Neutrophil (primary cell): ENCODE measurements at regions not wholly inside any gene's neighbourhood (a gene's known extent, or its start where the extent isn't known, plus 50 kb on each side); places are given as distances from the start of the nearest gene placed in this dataset.

ENCODE experiments used
- H3K27ac ChIP-seq: fragments of 200-600 bp; sonication (generic); 2 replicates; pipeline ENCODE4 v1.5.1; 2016; ENCODE audit warnings: mild to moderate bottlenecking, moderate library complexity
- H3K27me3 ChIP-seq: fragments of 200-600 bp; sonication (generic); 2 replicates; pipeline ENCODE4 v1.6.0; 2016; ENCODE audit warnings: mild to moderate bottlenecking
- H3K36me3 ChIP-seq: fragments of 200-600 bp; sonication (generic); 2 replicates; pipeline ENCODE4 v1.5.1; 2017
- H3K4me1 ChIP-seq, 2 experiments: fragments of 200-600 bp in 1 of 2; sonication (generic) in 1 of 2; 1 replicate in 1 of 2; 2 replicates in 1 of 2; pipeline versions ENCODE4 v1.5.1 to v1.6.1; 2013 to 2016; ENCODE audit warnings: low read depth in 1 of 2, low read length in 1 of 2, mild to moderate bottlenecking in 1 of 2, moderate library complexity in 1 of 2; ENCODE audit not compliant: control insufficient read depth in 1 of 2, insufficient read depth in 1 of 2
- H3K4me3 ChIP-seq, 2 experiments: fragments of 200-600 bp in 1 of 2; sonication (generic) in 1 of 2; 1 replicate in 1 of 2; 2 replicates in 1 of 2; pipeline ENCODE4 v1.5.1; 2013 to 2016; ENCODE audit warnings: low read depth in 1 of 2, low read length in 1 of 2, mild to moderate bottlenecking in 1 of 2, moderate library complexity in 1 of 2
- H3K9me3 ChIP-seq: fragments of 200-600 bp; sonication (generic); 2 replicates; pipeline ENCODE4 v1.5.1; 2016
- TF ChIP-seq, protein P1 (sequence below): fragments of 200-600 bp; sonication (generic); IDR thresholded peaks from 2 replicates; pipeline ENCODE4 v1.5.1; 2016; ENCODE audit warnings: antibody characterized with exemption

DNA sequence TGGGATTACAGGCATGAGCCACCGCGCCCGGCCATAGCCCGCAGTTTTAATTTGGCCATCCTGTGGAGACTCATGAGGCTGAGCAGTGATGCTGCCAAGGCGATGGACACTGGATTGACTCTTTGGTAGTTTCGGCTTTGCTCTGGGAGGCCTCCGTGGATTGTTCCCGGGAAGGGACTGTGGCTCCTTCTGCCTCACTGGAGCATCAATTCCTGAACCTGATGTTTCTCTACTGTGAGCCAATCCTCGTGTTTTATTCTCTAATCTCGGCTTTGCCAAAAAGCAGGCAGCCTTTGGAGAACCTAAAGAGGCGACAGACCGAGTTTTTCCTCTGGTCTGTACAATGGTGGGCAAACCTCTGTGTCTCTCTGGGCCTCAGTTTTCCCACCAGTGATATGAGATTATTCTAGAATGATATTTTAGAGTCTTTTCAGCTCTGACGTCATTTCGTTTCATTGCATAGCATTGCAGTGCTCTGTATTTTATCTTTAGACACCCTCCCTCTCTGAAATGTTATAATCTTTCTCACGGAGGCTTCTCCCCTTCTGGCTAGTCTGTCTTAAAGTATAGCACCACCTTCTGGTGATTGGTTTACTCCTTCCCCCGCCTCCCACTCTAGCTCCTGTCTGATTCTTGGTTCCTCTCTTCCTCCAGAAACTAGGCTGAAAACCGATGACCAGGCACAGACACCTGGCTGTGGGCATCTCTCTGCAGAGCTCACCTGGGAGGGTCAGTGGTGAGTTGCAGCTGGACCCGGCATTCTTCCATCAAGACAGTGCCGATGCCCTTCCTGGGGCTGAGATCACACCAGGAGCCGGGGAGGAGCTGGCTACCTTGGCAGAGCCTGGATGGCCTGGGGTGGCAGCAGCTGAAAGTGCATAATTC, 341.3 kb downstream of the MYCN start:
- Histone ChIP-seq H3K27me3 (no peaks in the 10 kb centered on the region), H3K4me3 (no peak overlapping the region), H3K9me3 (no peaks in the 10 kb centered on the region), H3K4me1 (no peaks in the 10 kb centered on the region), H3K36me3 (no peaks in the 10 kb centered on the region), H3K27ac (no peak overlapping the region)
- TF ChIP-seq, protein P1, sequence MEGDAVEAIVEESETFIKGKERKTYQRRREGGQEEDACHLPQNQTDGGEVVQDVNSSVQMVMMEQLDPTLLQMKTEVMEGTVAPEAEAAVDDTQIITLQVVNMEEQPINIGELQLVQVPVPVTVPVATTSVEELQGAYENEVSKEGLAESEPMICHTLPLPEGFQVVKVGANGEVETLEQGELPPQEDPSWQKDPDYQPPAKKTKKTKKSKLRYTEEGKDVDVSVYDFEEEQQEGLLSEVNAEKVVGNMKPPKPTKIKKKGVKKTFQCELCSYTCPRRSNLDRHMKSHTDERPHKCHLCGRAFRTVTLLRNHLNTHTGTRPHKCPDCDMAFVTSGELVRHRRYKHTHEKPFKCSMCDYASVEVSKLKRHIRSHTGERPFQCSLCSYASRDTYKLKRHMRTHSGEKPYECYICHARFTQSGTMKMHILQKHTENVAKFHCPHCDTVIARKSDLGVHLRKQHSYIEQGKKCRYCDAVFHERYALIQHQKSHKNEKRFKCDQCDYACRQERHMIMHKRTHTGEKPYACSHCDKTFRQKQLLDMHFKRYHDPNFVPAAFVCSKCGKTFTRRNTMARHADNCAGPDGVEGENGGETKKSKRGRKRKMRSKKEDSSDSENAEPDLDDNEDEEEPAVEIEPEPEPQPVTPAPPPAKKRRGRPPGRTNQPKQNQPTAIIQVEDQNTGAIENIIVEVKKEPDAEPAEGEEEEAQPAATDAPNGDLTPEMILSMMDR: no peak

DNA sequence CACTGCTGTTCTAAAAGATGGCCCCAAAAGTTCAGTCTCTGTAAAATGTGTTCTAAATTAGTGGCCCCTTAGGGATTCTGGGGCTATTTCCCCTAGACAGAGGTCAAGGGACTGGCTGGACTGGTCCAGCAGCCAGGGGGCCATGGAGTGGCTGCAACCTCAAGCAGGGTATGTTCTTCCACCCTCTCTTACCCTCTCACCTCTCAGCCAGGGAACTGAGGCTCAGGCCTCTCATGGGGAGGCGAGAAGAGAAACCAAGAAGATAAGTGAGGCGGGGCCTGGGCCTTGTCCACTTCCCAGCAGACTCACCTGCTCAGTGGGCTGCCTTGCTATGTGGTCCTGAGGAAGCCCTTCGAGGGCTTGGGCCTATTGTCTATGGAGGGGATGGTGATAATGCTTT, 339.7 kb downstream of the MYCN start:
- H3K9me3 ChIP-seq: no peaks in the 10 kb centered on the region
- TF ChIP-seq, protein P1: no peak
- no peaks in the 10 kb centered on the region for H3K27me3 ChIP-seq

DNA sequence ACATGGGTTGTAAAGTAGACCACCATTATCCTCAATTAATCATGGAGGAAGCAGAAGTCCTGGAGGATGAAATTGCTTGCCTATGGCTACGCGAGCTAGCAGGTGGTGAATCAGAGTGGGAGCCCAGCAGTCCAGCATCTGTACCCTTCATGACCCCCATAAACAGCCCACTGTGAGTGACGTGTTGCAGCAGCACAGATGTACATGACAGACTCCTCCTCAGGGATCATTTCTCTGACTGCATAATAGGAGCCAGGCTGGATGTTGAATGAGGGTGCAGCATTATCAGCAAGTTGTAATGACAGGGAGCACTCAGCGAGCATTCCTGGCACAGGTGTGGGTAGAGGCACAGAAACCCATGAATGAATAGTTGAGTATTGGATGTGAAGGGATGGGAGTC, 339.3 kb downstream of the MYCN start:
- TF ChIP-seq, protein P1: no peak
- H3K4me1 ChIP-seq: no peaks in the 10 kb centered on the region
- no peak overlapping the region for H3K27ac ChIP-seq
- H3K9me3 ChIP-seq: no peaks in the 10 kb centered on the region
- H3K27me3 ChIP-seq: no peaks in the 10 kb centered on the region
- H3K36me3 ChIP-seq: no peaks in the 10 kb centered on the region
- no peak overlapping the region for H3K4me3 ChIP-seq

More for the DNA sequence above, 339.7 kb downstream of the MYCN start:
- H3K4me1 ChIP-seq: no peaks in the 10 kb centered on the region
- H3K36me3 ChIP-seq: no peaks in the 10 kb centered on the region
- no peak overlapping the region for H3K4me3 ChIP-seq
- no peak overlapping the region for H3K27ac ChIP-seq

DNA sequence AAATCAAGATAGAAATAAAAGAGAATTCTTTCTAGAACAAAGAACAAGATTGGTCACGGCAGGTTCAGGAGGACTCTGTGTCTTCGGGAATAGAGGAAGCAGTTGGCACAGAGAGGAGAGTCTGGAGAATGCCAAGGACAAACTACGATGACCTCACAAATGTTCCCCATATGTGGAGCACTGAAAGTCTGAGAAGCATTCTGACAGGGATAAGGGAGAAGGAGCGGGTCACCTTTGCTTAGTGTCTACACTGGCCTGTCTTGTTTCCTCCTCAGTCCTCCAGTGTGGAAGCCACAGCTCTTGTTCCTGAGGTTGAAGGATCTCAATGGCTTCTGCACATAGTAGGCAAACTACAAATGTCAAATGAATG, 338.8 kb downstream of the MYCN start:
- H3K9me3 ChIP-seq: no peaks in the 10 kb centered on the region
- no peak overlapping the region for H3K27ac ChIP-seq
- TF ChIP-seq, protein P1: no peak
- H3K27me3 ChIP-seq: no peaks in the 10 kb centered on the region
- H3K36me3 ChIP-seq: no peaks in the 10 kb centered on the region
- no peak overlapping the region for H3K4me3 ChIP-seq
- H3K4me1 ChIP-seq: no peaks in the 10 kb centered on the region

DNA sequence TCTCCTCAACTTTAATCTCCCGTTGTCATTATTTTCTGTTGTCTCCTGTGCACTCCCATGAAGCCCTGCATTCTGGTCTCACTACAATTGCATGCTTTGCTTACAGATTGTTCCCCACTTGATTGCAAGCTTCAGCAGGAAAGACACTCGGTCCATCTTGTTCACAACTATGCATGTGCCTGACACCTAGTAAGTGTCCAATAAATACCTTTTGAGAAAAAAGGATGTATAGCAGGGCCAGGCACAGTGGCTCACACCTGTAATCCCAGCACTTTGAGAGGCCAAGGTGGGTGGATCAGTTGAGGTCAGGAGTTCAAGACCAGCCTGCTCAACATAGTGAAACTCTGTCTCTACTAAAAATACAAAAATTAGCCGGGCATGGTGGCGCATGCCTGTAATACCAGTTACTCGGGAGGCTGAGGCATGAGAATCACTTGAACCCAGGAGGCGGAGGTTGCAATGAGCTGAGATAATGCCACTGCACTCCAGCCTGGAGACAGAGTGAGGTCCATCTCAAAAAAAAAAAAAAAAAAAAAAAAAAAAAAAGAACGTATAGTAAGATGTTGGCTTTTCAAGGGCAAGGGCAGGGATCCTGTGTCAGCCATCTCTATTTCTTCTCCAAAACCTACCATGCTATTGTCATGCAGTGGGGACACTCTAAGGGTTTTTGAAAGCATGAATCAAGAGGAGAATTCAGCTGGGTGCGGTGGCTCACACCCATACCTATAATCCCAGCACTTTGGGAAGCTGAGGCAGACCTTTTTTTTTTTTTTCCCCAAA, 338.3 kb downstream of the MYCN start:
- Histone ChIP-seq H3K4me3 (no peak overlapping the region), H3K27me3 (no peaks in the 10 kb centered on the region), H3K27ac (no peak overlapping the region), H3K36me3 (no peaks in the 10 kb centered on the region), H3K9me3 (no peaks in the 10 kb centered on the region), H3K4me1 (no peaks in the 10 kb centered on the region)
- TF ChIP-seq, protein P1: no peak
